ENCODE measurements at regions not wholly inside any gene's neighbourhood (a gene's known extent, or its start where the extent isn't known, plus 50 kb on each side); places are given as distances from the start of the nearest gene placed in this dataset.

DNA sequence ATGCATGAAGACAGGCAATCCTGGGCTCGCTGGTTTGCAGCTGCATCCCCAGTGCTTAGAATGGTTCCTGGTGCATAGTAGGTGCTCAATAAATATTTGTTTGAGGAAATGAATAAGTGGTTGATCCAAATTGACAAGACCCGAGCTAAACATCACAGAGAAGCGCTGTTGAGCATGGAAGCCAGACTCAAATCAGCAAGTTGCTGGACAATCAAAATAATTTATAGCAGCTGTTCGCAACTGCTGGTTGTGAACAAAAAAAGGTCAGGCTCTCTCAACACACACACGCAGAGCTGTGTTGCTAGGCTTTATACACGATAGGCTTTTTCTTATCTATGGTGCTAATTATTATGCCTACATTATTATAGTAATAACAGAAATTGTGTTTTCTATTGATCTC lies 190.2 kb downstream of the TBX5 start:
- BruUV-seq (replicated peaks), result no TSS peak
- TF ChIP-seq MYC (IDR thresholded peaks at IDR 0.05; ENCODE audit: low read depth, low read length), result no peak
- Histone ChIP-seq H3K4me2 (ENCODE audit: insufficient read depth, low read length) (no peak overlapping the region), H2AFZ (ENCODE audit: low read depth, low read length) (no peak overlapping the region), H3K4me1 (ENCODE audit: control insufficient read depth, extremely low read depth, insufficient read depth, low read length) (no peaks in the 10 kb centered on the region), H3K79me2 (ENCODE audit: control insufficient read depth, insufficient read depth, low read length) (no peaks in the 10 kb centered on the region), H3K9ac (replicated peaks; ENCODE audit: extremely low read depth, insufficient read depth, low read length) (no peak overlapping the region), H3K36me3 (ENCODE audit: control insufficient read depth in 2 of 2, extremely low read depth in 1 of 2, insufficient read depth in 2 of 2, low read length in 2 of 2) (no peaks in the 10 kb centered on the region), H3K9me1 (replicated peaks; ENCODE audit: control insufficient read depth, extremely low read depth, insufficient read depth, low read length) (no peaks in the 10 kb centered on the region), H3K27ac (ENCODE audit: insufficient read depth, low read depth, low read length) (no peak overlapping the region), H3K27me3 (ENCODE audit: control insufficient read depth in 2 of 2, insufficient read depth in 2 of 2, low read length in 2 of 2) (no peaks in the 10 kb centered on the region), H3K9me3 (replicated peaks; ENCODE audit: control insufficient read depth, insufficient read depth, low read length) (peaks cover 8% of the 10 kb centered on the region), H3K4me3 (replicated peaks in 1 of 3; ENCODE audit: insufficient read depth in 1 of 3, low read depth in 1 of 3, low read length in 3 of 3) (no peak overlapping the region), H4K20me1 (replicated peaks; ENCODE audit: control insufficient read depth, extremely low read depth, insufficient read depth, low read length) (no peaks in the 10 kb centered on the region)
- DNase-seq (ENCODE audit: low read depth, low spot score), result no peak
- dilution Hi-C loops (cut with MboI; ENCODE audit: extremely low pct_ligation_motif_present, low sequenced_read_pairs) (no loop called here), intact Hi-C loops (cut with micrococcal nuclease) (no loop called here)
- POLR2A ChIA-PET, result no interaction called here
- no peak for FAIRE-seq
- CTCF ChIA-PET, result no interaction called here

GRCh38 chr12:114213055-114213581 lies 192.8 kb downstream of the TBX5 start:
- CTCF ChIA-PET, result no interaction called here
- Histone ChIP-seq H4K20me1 (replicated peaks; ENCODE audit: control insufficient read depth, extremely low read depth, insufficient read depth, low read length) (no peaks in the 10 kb centered on the region), H3K9me1 (replicated peaks; ENCODE audit: control insufficient read depth, extremely low read depth, insufficient read depth, low read length) (no peaks in the 10 kb centered on the region), H3K79me2 (ENCODE audit: control insufficient read depth, insufficient read depth, low read length) (no peaks in the 10 kb centered on the region), H3K9me3 (replicated peaks; ENCODE audit: control insufficient read depth, insufficient read depth, low read length) (peaks cover 12% of the 10 kb centered on the region), H3K27me3 (ENCODE audit: control insufficient read depth in 2 of 2, insufficient read depth in 2 of 2, low read length in 2 of 2) (no peaks in the 10 kb centered on the region), H2AFZ (ENCODE audit: low read depth, low read length) (no peak overlapping the region), H3K4me2 (ENCODE audit: insufficient read depth, low read length) (no peak overlapping the region), H3K9ac (replicated peaks; ENCODE audit: extremely low read depth, insufficient read depth, low read length) (no peak overlapping the region), H3K27ac (ENCODE audit: insufficient read depth, low read depth, low read length) (no peak overlapping the region), H3K36me3 (ENCODE audit: control insufficient read depth in 2 of 2, extremely low read depth in 1 of 2, insufficient read depth in 2 of 2, low read length in 2 of 2) (no peaks in the 10 kb centered on the region), H3K4me3 (replicated peaks in 1 of 3; ENCODE audit: insufficient read depth in 1 of 3, low read depth in 1 of 3, low read length in 3 of 3) (no peak overlapping the region), H3K4me1 (ENCODE audit: control insufficient read depth, extremely low read depth, insufficient read depth, low read length) (no peaks in the 10 kb centered on the region)
- dilution Hi-C loops (cut with MboI; ENCODE audit: extremely low pct_ligation_motif_present, low sequenced_read_pairs), result no loop called here
- POLR2A ChIA-PET, result no interaction called here
- DNase-seq (ENCODE audit: low read depth, low spot score) (no peak), FAIRE-seq (no peak)
- no TSS peak for BruUV-seq (replicated peaks)
- no peak for TF ChIP-seq CTCF (IDR thresholded peaks at IDR 0.05; ENCODE audit: extremely low read depth in 1 of 2, insufficient read depth in 1 of 2, low read depth in 1 of 2, low read length in 2 of 2)
- no peak for TF ChIP-seq JUN (IDR thresholded peaks at IDR 0.05; ENCODE audit: borderline replicate concordance, insufficient read depth, insufficient read length, low read depth)
- no peak for TF ChIP-seq GATA2 (IDR thresholded peaks at IDR 0.05; ENCODE audit: insufficient read depth, insufficient read length, low read depth, low read length)
- no peak for TF ChIP-seq FOS (IDR thresholded peaks at IDR 0.05; ENCODE audit: borderline replicate concordance, insufficient read depth, low read length)
- no peak for TF ChIP-seq POLR2AphosphoS5 (IDR thresholded peaks at IDR 0.05; ENCODE audit: insufficient read depth, low read depth, low read length)
- no peak for TF ChIP-seq EZH2 (IDR thresholded peaks at IDR 0.05; ENCODE audit: borderline replicate concordance, low read depth, low read length, severe bottlenecking)
- intact Hi-C loops (cut with micrococcal nuclease), result no loop called here

Data from endothelial cell of umbilical vein (primary cell).